Ovary (tissue), 7 donors: ENCODE measurements at regions not wholly inside any gene's neighbourhood (a gene's known extent, or its start where the extent isn't known, plus 50 kb on each side); places are given as distances from the start of the nearest gene placed in this dataset.

Experiments
- DNase-seq, 5 donors: peaks; one replicate each; pipeline ENCODE4 v3.0.0-alpha.2; 2019 to 2020
- H3K27ac ChIP-seq, 2 donors: fragments of 200-600 bp; one replicate each; pipeline versions ENCODE4 v1.5.1 to v1.8.0; 2019 to 2022
- H3K27me3 ChIP-seq: fragments of 200-600 bp; one replicate; pipeline ENCODE4 v1.8.0; 2022
- H3K36me3 ChIP-seq: fragments of 200-600 bp; sonication (generic); one replicate; pipeline ENCODE4 v1.5.1; 2019
- H3K4me1 ChIP-seq: one replicate; pipeline ENCODE4 v1.8.1; 2013; ENCODE audit warnings: mild to moderate bottlenecking, moderate library complexity; ENCODE audit not compliant: insufficient read depth
- H3K4me3 ChIP-seq: fragments of 200-600 bp; sonication (generic); one replicate; pipeline ENCODE4 v1.5.1; 2017
- H3K9me3 ChIP-seq, 2 donors: fragments of 200-600 bp in 1 of 2; sonication (generic) in 1 of 2; one replicate each; pipeline versions ENCODE4 v1.5.1 to v1.8.1; 2013 to 2019; ENCODE audit warnings: mild to moderate bottlenecking in 1 of 2, moderate library complexity in 1 of 2
- CTCF ChIP-seq, 3 donors: fragments of 450-650 bp in 2 of 3; fragments of 200-600 bp in 1 of 3; IDR thresholded peaks; one replicate each; pipeline versions ENCODE4 v1.5.1 to v1.8.0; 2016 to 2022; ENCODE audit warnings: antibody characterized with exemption in 3 of 3, mild to moderate bottlenecking in 1 of 3
- EP300 ChIP-seq: sonication (generic); formaldehyde crosslinking; IDR thresholded peaks from one replicate; pipeline ENCODE4 v1.6.1; 2017; ENCODE audit warnings: antibody characterized with exemption
- POLR2A ChIP-seq: fragments of 450-650 bp; IDR thresholded peaks from one replicate; pipeline ENCODE4 v1.6.1; 2017; ENCODE audit warnings: antibody characterized with exemption, mild to moderate bottlenecking, moderate library complexity
- WGBS, 3 donors: extraction: QIAGEN DNeasy Blood & Tissue Kit in 1 of 3; methylation state at CpG; one replicate each; pipeline versions ENCODE4 v1.1.5 to v1.1.7; 2013 to 2017; 5-methylcytosine and 5-hydroxymethylcytosine counted together
- intact Hi-C, 4 donors: fragments of 100-400 bp; cut with DNase I; formaldehyde crosslinking; loops; one replicate each; pipeline versions ENCODE4 v1.11.0 to v1.15.1; 2022 to 2023
- donor health status: DM: no; HTN: no; CAD: no; lungs with moderate emphysema.
- donor health status: DM: no; HTN: no; CAD: no.
- donor health status: Bipolar disorder and iron deficiency.
- donor health status: DM: no; HTN: no; CAD: no.
- donor health status: DM: yes; HTN: yes; CAD: no.

GRCh38 chr11:26228778-26229177 is 103.2 kb upstream of the ANO3 start:
- intact Hi-C loops, result loop anchor here in 1 of 4 donors (5.0 kb wide), 1 partner anchor 246 kb away; no protein-coding TSS in a partner anchor
- H3K36me3 ChIP-seq, result no peaks in the 10 kb centered on the region
- TF ChIP-seq EP300, result no peak
- TF ChIP-seq CTCF (IDR thresholded peaks at IDR 0.05), result no peak
- TF ChIP-seq POLR2A, result no peak
- no peak for DNase-seq
- H3K27ac ChIP-seq, result no peak overlapping the region
- 25 to 29% (median 27%) methylated on average over 2 of the region's 2 CpGs for WGBS, 3 donors
- no peak overlapping the region for H3K4me3 ChIP-seq
- no peaks in the 10 kb centered on the region for H3K4me1 ChIP-seq
- no peaks in the 10 kb centered on the region for H3K9me3 ChIP-seq
- no peaks in the 10 kb centered on the region for H3K27me3 ChIP-seq

GRCh38 chr11:26229257-26229656 is 102.7 kb upstream of the ANO3 start:
- H3K27ac ChIP-seq, result no peak overlapping the region
- intact Hi-C loops, result loop anchor here in 1 of 4 donors (5.0 kb wide), 1 partner anchor 247 kb away; no protein-coding TSS in a partner anchor
- no peak for DNase-seq
- no peaks in the 10 kb centered on the region for H3K4me1 ChIP-seq
- no peak overlapping the region for H3K4me3 ChIP-seq
- H3K9me3 ChIP-seq, result no peaks in the 10 kb centered on the region
- WGBS, 3 donors, result 74 to 81% (median 80%) methylated on average over 3 of the region's 3 CpGs
- H3K36me3 ChIP-seq, result no peaks in the 10 kb centered on the region
- no peaks in the 10 kb centered on the region for H3K27me3 ChIP-seq
- no peak for TF ChIP-seq POLR2A
- TF ChIP-seq EP300, result no peak
- no peak for TF ChIP-seq CTCF (IDR thresholded peaks at IDR 0.05)

GRCh38 chr11:26229981-26230380 is 101.9 kb upstream of the ANO3 start:
- intact Hi-C loops, result loop anchor here in 1 of 4 donors (5.0 kb wide), 1 partner anchor 248 kb away; no protein-coding TSS in a partner anchor
- no peak for TF ChIP-seq POLR2A
- TF ChIP-seq CTCF (IDR thresholded peaks at IDR 0.05), result no peak
- TF ChIP-seq EP300, result no peak
- H3K27ac ChIP-seq, result no peak overlapping the region
- no peaks in the 10 kb centered on the region for H3K4me1 ChIP-seq
- DNase-seq, result no peak
- no peaks in the 10 kb centered on the region for H3K27me3 ChIP-seq
- H3K4me3 ChIP-seq, result no peak overlapping the region
- H3K9me3 ChIP-seq, result no peaks in the 10 kb centered on the region
- H3K36me3 ChIP-seq, result no peaks in the 10 kb centered on the region

GRCh38 chr11:26231252-26231661 is 100.7 kb upstream of the ANO3 start:
- Histone ChIP-seq H3K9me3 (no peaks in the 10 kb centered on the region), H3K4me3 (no peak overlapping the region), H3K27ac (no peak overlapping the region), H3K4me1 (no peaks in the 10 kb centered on the region), H3K27me3 (no peaks in the 10 kb centered on the region), H3K36me3 (no peaks in the 10 kb centered on the region)
- no peak for DNase-seq
- intact Hi-C loops, result no loop called here
- TF ChIP-seq CTCF (IDR thresholded peaks at IDR 0.05) (no peak), EP300 (no peak), POLR2A (no peak)
- WGBS, 3 donors, result 26 to 80% (median 27%) methylated on average over 3 of the region's 3 CpGs

GRCh38 chr11:26234451-26234850 is 97.5 kb upstream of the ANO3 start:
- 87 to 93% (median 91%) methylated on average over 1 of the region's 1 CpG for WGBS, 3 donors
- no peaks in the 10 kb centered on the region for H3K4me1 ChIP-seq
- no peaks in the 10 kb centered on the region for H3K36me3 ChIP-seq
- H3K27me3 ChIP-seq, result no peaks in the 10 kb centered on the region
- intact Hi-C loops, result no loop called here
- no peak overlapping the region for H3K4me3 ChIP-seq
- DNase-seq, result no peak
- no peak overlapping the region for H3K27ac ChIP-seq
- no peak for TF ChIP-seq CTCF (IDR thresholded peaks at IDR 0.05)
- TF ChIP-seq POLR2A, result no peak
- TF ChIP-seq EP300, result no peak
- H3K9me3 ChIP-seq, result no peaks in the 10 kb centered on the region
